Testis (tissue), 2 donors: ENCODE measurements at regions not wholly inside any gene's neighbourhood (a gene's known extent, or its start where the extent isn't known, plus 50 kb on each side); places are given as distances from the start of the nearest gene placed in this dataset.

ENCODE experiments used
- CTCF ChIP-seq, 3 experiments: fragments of 450-650 bp in 2 of 3; fragments of 200-600 bp in 1 of 3; sonication (generic) in 1 of 3; IDR thresholded peaks; one replicate each; pipeline ENCODE4 v1.5.1; 2016 to 2019; ENCODE audit warnings: antibody characterized with exemption in 3 of 3, mild to moderate bottlenecking in 2 of 3, moderate library complexity in 1 of 3
- POLR2A ChIP-seq: fragments of 450-650 bp; IDR thresholded peaks from one replicate; pipeline ENCODE4 v1.6.1; 2017; ENCODE audit warnings: antibody characterized with exemption, mild to moderate bottlenecking, moderate library complexity

DNA sequence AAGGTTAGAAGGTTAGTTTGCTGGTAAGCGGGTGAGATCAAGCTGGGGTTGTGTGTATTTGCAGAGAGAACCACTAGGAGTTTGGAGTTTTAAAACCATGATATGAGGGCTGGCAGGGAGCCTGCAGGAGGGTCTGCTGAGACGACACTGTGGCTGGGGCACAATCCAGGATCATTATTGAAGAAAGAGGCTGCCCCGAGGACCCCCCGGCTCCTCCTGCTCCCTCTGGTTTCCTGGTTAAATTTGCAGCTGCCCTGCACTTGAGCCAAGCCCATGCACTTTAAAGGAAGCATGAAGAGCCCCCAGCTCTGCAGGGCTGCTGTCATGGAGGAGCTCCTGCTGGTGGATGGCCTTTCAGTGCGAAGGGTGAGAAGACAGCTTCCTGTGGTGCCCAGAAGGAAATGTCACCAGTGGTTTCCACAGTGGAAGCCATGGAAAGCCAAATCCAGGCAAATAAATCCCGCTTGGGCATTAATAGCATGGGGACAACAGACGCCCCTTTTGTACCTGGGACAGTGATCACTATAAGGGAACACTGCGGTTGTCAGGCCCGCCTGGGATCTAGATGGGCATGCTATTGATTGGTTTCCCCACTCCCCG is 140.7 kb downstream of the NSG2 start:
- no peak for TF ChIP-seq POLR2A
- no peak for TF ChIP-seq CTCF (IDR thresholded peaks at IDR 0.05)
